ENCODE measurements at regions not wholly inside any gene's neighbourhood (a gene's known extent, or its start where the extent isn't known, plus 50 kb on each side); places are given as distances from the start of the nearest gene placed in this dataset.

GRCh38 chr2:8588831-8589191 is 93.0 kb upstream of the ID2 start:
- Mint-ChIP-seq H3K9me3 (no peaks in the 10 kb centered on the region), H3K36me3 (ENCODE audit: low read depth) (no peaks in the 10 kb centered on the region), H3K27ac (no peak overlapping the region), H3K4me1 (peaks cover 23% of the 10 kb centered on the region), H3K4me3 (no peak overlapping the region), H3K27me3 (ENCODE audit: insufficient read depth) (peaks cover 4% of the 10 kb centered on the region)
- Histone ChIP-seq H3K9me3 (ENCODE audit: control insufficient read depth, low read length) (no peaks in the 10 kb centered on the region), H3K36me3 (ENCODE audit: control insufficient read depth, insufficient read depth, low read length) (no peaks in the 10 kb centered on the region), H3K27me3 (ENCODE audit: control insufficient read depth, insufficient read depth, low read length, poor library complexity, severe bottlenecking) (no peaks in the 10 kb centered on the region), H3K9ac (ENCODE audit: extremely low read depth, low read length, poor library complexity, severe bottlenecking) (no peak overlapping the region), H3K4me1 (ENCODE audit: control insufficient read depth, insufficient read depth, low read length) (peaks cover 9% of the 10 kb centered on the region), H3K27ac (ENCODE audit: low read depth, low read length) (no peak overlapping the region), H3K4me3 (ENCODE audit: low read length) (no peak overlapping the region)
- 83 to 84% methylated on average over 5 to 6 of the region's 6 CpGs for WGBS, 2 experiments (ENCODE audit: insufficient coverage in 1 of 2, insufficient read length in 1 of 2)
- no peak for TF ChIP-seq CTCF (conservative IDR thresholded peaks at IDR 0.05)
- DNase-seq: no peak

GRCh38 chr2:8589721-8590120 is 92.1 kb upstream of the ID2 start:
- Mint-ChIP-seq H3K36me3 (ENCODE audit: low read depth) (no peaks in the 10 kb centered on the region), H3K27ac (no peak overlapping the region), H3K27me3 (ENCODE audit: insufficient read depth) (peaks cover 4% of the 10 kb centered on the region), H3K4me1 (peaks cover 20% of the 10 kb centered on the region), H3K4me3 (no peak overlapping the region), H3K9me3 (no peaks in the 10 kb centered on the region)
- H3K27me3 ChIP-seq (ENCODE audit: control insufficient read depth, insufficient read depth, low read length, poor library complexity, severe bottlenecking): no peaks in the 10 kb centered on the region
- no peak overlapping the region for H3K27ac ChIP-seq (ENCODE audit: low read depth, low read length)
- H3K9me3 ChIP-seq (ENCODE audit: control insufficient read depth, low read length): no peaks in the 10 kb centered on the region
- no peak overlapping the region for H3K4me3 ChIP-seq (ENCODE audit: low read length)
- peaks cover 2% of the 10 kb centered on the region for H3K4me1 ChIP-seq (ENCODE audit: control insufficient read depth, insufficient read depth, low read length)
- no peaks in the 10 kb centered on the region for H3K36me3 ChIP-seq (ENCODE audit: control insufficient read depth, insufficient read depth, low read length)
- TF ChIP-seq CTCF (conservative IDR thresholded peaks at IDR 0.05): no peak
- H3K9ac ChIP-seq (ENCODE audit: extremely low read depth, low read length, poor library complexity, severe bottlenecking): no peak overlapping the region
- no peak for DNase-seq
- WGBS, 2 experiments (ENCODE audit: insufficient coverage in 1 of 2, insufficient read length in 1 of 2): no CpG with 5 or more reads among the region's 1 CpG

- no peak overlapping the region for H3K4me3 ChIP-seq (ENCODE audit: low read length)
- Mint-ChIP-seq H3K36me3 (ENCODE audit: low read depth) (no peaks in the 10 kb centered on the region), H3K4me3 (no peak overlapping the region), H3K27me3 (ENCODE audit: insufficient read depth) (peaks cover 4% of the 10 kb centered on the region), H3K4me1 (peaks cover 17% of the 10 kb centered on the region), H3K27ac (no peak overlapping the region), H3K9me3 (no peaks in the 10 kb centered on the region)
- H3K27me3 ChIP-seq (ENCODE audit: control insufficient read depth, insufficient read depth, low read length, poor library complexity, severe bottlenecking): no peaks in the 10 kb centered on the region
- H3K27ac ChIP-seq (ENCODE audit: low read depth, low read length): no peak overlapping the region
- H3K9me3 ChIP-seq (ENCODE audit: control insufficient read depth, low read length): no peaks in the 10 kb centered on the region
- WGBS, 2 experiments (ENCODE audit: insufficient coverage in 1 of 2, insufficient read length in 1 of 2): 82 to 92% methylated on average over 5 to 6 of the region's 6 CpGs
- DNase-seq: no peak
- TF ChIP-seq CTCF (conservative IDR thresholded peaks at IDR 0.05): no peak
- H3K36me3 ChIP-seq (ENCODE audit: control insufficient read depth, insufficient read depth, low read length): no peaks in the 10 kb centered on the region
- no peak overlapping the region for H3K9ac ChIP-seq (ENCODE audit: extremely low read depth, low read length, poor library complexity, severe bottlenecking)
- peaks cover 2% of the 10 kb centered on the region for H3K4me1 ChIP-seq (ENCODE audit: control insufficient read depth, insufficient read depth, low read length)
These were observed 90.9 kb upstream of the ID2 start for GRCh38 chr2:8590938-8591337.

All from endodermal cell (in vitro differentiated cells).